A549 (cell line): ENCODE measurements at regions not wholly inside any gene's neighbourhood (a gene's known extent, or its start where the extent isn't known, plus 50 kb on each side); places are given as distances from the start of the nearest gene placed in this dataset.

Experiments used
- BHLHE40 ChIP-seq: IDR thresholded peaks from 2 replicates; pipeline ENCODE4 v1.6.1; 2012; ENCODE audit warnings: low read depth, low read length, inconsistent platforms
- CEBPB ChIP-seq, 2 experiments: fragments of >200 bp in 1 of 2; sonication (Bioruptor Twin) in 1 of 2; formaldehyde crosslinking in 1 of 2; IDR thresholded peaks; 2 replicates each; pipeline ENCODE4 v1.6.1; 2012 to 2016
- CHD2 ChIP-seq: fragments of 150-350 bp; IDR thresholded peaks from 2 replicates; pipeline ENCODE4 v1.6.1; 2014; ENCODE audit warnings: low read length; ENCODE audit not compliant: partially characterized antibody
- CTCF ChIP-seq: fragments of >200 bp; sonication (Bioruptor Twin); formaldehyde crosslinking; IDR thresholded peaks from 3 replicates; pipeline ENCODE4 v1.5.1; 2016
- HMGXB4 ChIP-seq: fragments of 250-450 bp; sonication (Bioruptor Pico); IDR thresholded peaks from 2 replicates; pipeline ENCODE4 v1.5.0; 2021; ENCODE audit warnings: mild to moderate bottlenecking, moderate library complexity, borderline replicate concordance
- MAX ChIP-seq: IDR thresholded peaks from 2 replicates; pipeline ENCODE4 v1.6.1; 2012
- NR3C1 ChIP-seq: fragments of >200 bp; sonication (Bioruptor Twin); formaldehyde crosslinking; IDR thresholded peaks from 3 replicates; pipeline ENCODE4 v1.6.1; 2017
- PBX3 ChIP-seq: IDR thresholded peaks from 2 replicates; pipeline ENCODE4 v1.6.1; 2012
- POLR2A ChIP-seq: IDR thresholded peaks from 2 replicates; pipeline ENCODE4 v1.6.1; 2012; ENCODE audit warnings: mild to moderate bottlenecking, low read length
- POLR2AphosphoS2 ChIP-seq: conservative IDR thresholded peaks from 2 replicates; pipeline ENCODE4 v1.6.1; 2012; ENCODE audit warnings: low read length, improper control_type of control experiment, inconsistent platforms
- SMC3 ChIP-seq: fragments of >200 bp; sonication (Bioruptor Twin); formaldehyde crosslinking; IDR thresholded peaks from 3 replicates; pipeline ENCODE4 v1.6.1; 2018; ENCODE audit warnings: inconsistent platforms
- USF2 ChIP-seq: fragments of 450-650 bp; IDR thresholded peaks from 2 replicates; pipeline ENCODE4 v1.6.1; 2014; ENCODE audit warnings: antibody characterized with exemption
- ZFP36 ChIP-seq: fragments of 450-650 bp; IDR thresholded peaks from 2 replicates; pipeline ENCODE4 v1.6.1; 2014; ENCODE audit warnings: borderline replicate concordance; ENCODE audit not compliant: partially characterized antibody

GRCh38 chr1:119266858-119267257 is 101.7 kb upstream of the HAO2 start:
- no peak for TF ChIP-seq NR3C1
- no peak for TF ChIP-seq MAX
- no peak for TF ChIP-seq CTCF
- TF ChIP-seq CHD2: no peak
- no peak for TF ChIP-seq SMC3
- no peak for TF ChIP-seq PBX3
- TF ChIP-seq POLR2A: no peak
- no peak for TF ChIP-seq USF2
- no peak for TF ChIP-seq BHLHE40
- TF ChIP-seq CEBPB (IDR thresholded peaks at IDR 0.05): no peak
- TF ChIP-seq ZFP36: no peak
- no peak for TF ChIP-seq HMGXB4 (CRISPR knock-in tag)
- TF ChIP-seq POLR2AphosphoS2: no peak
